ENCODE measurements at regions not wholly inside any gene's neighbourhood (a gene's known extent, or its start where the extent isn't known, plus 50 kb on each side); places are given as distances from the start of the nearest gene placed in this dataset.

DNA sequence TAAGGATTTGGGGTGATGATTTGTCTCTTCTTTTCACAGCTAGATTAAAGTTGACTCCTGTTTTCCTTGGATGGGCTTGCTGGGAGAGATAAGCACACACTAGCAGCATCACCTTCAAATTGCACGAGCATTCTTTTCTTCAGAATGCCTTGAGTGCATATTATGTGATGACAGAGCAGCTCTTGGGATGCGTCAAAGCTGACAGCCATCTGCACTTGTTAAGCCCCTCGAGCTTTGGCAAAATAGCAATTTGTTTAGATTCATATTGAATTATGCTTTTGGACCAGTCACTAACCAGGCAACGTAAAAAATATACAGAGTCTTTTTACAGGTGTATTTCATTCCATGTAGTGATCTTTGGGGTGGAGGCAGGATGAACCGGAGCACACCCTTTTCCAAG, 407.0 kb downstream of the FUT8 start:
- no peak overlapping the region for H2AK5ac ChIP-seq (ENCODE audit: low read length)
- H4K8ac ChIP-seq (ENCODE audit: low read depth, low read length), result no peak overlapping the region
- H3K4me1 ChIP-seq (ENCODE audit: control insufficient read depth, low read depth, low read length), result no peaks in the 10 kb centered on the region
- H3K36me3 ChIP-seq (ENCODE audit: control insufficient read depth, insufficient read depth, low read length), result no peaks in the 10 kb centered on the region
- no peak overlapping the region for H2BK5ac ChIP-seq (ENCODE audit: low read length)
- H2BK120ac ChIP-seq (ENCODE audit: low read depth, low read length), result no peak overlapping the region
- no peak overlapping the region for H3K4me2 ChIP-seq (ENCODE audit: low read length)
- WGBS (ENCODE audit: extremely low coverage, insufficient coverage, low lambda C conversion rate), result no CpG with 5 or more reads among the region's 5 CpGs
- no peaks in the 10 kb centered on the region for H3K79me2 ChIP-seq (ENCODE audit: control insufficient read depth, insufficient read depth, low read length)
- no peak overlapping the region for H3K23ac ChIP-seq (ENCODE audit: low read length)
- no peak overlapping the region for H3K18ac ChIP-seq (ENCODE audit: low read length)
- H3K27me3 ChIP-seq (ENCODE audit: insufficient read depth, low read length, poor library complexity), result no peaks in the 10 kb centered on the region
- no peak overlapping the region for H3K27ac ChIP-seq (ENCODE audit: low read depth, low read length)
- no peak overlapping the region for H4K5ac ChIP-seq (ENCODE audit: low read length)
- DNase-seq, result no peak
- H3K9ac ChIP-seq (ENCODE audit: low read length), result no peak overlapping the region
- no peak overlapping the region for H2BK15ac ChIP-seq (replicated peaks; ENCODE audit: low read depth)
- H3K4ac ChIP-seq (ENCODE audit: low read depth, low read length), result no peak overlapping the region
- no peaks in the 10 kb centered on the region for H3K79me1 ChIP-seq (ENCODE audit: low read length)
- H3K4me3 ChIP-seq (ENCODE audit: low read length), result no peak overlapping the region
- H3K56ac ChIP-seq (ENCODE audit: low read length), result no peak overlapping the region

DNA sequence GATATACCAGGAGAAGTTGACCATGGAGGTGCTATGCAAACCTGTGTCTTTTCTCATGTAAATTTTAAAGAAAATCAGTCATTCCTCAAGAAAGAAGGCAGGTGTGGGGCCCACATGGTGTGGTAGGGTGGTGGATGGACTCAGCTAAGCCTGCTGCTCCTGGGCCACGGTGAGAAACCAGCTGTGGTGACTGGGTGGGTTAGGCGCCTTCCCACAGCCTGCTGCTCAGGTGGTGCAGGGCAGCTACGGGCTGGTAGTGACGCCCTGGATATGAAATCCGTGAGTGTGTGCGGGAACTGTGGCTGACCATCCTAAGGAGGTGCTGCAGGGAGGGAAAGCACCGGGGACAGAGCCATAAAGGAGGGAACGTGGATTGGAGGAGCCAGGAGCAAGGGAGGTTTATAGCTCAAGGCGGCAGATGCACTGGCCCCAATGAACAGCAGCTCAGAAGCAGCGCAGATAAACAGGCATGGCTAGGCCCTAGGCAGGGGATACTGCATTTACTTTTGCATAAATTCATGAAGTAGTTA, 408.8 kb downstream of the FUT8 start:
- Histone ChIP-seq H2AK5ac (ENCODE audit: low read length) (peak overlapping the region; percentile 31), H4K5ac (ENCODE audit: low read length) (no peak overlapping the region), H2BK120ac (ENCODE audit: low read depth, low read length) (no peak overlapping the region)

DNA sequence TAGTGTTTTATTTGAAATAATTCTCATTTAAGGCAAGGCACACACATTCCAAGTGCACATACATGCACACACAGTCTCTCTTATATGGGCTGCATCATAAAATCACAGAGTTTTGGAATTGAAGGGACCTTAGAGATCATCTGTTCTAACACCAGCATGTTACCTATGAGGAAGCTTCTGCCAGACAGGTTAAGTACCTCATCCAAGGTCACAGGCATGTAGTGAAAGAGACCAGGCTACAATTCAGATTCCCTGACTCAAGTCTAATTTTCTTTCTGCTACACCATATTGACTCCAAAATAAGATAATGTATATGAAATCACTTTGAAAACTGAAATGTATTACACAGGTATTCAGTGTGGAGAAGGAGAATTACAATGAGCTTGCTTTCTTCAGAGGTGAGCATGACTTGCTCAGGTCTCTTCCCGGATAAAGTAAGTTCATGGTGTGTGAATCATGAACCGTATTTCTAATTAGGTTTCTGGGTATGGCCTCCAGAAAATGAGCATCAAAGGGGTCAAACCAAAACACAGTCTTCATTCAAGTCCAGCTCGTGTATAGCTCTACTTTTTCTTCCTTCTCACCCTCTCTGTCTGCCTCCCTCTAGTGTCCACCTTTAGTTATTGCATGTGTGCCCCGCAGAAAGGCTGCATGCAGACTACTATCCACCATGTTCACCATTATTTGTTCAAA, 411.9 kb downstream of the FUT8 start:
- no peak overlapping the region for H4K8ac ChIP-seq (ENCODE audit: low read depth, low read length)

More for the DNA sequence above, 408.8 kb downstream of the FUT8 start:
- no peaks in the 10 kb centered on the region for H3K27me3 ChIP-seq (ENCODE audit: insufficient read depth, low read length, poor library complexity)
- H3K36me3 ChIP-seq (ENCODE audit: control insufficient read depth, insufficient read depth, low read length), result no peaks in the 10 kb centered on the region
- no peak overlapping the region for H3K27ac ChIP-seq (ENCODE audit: low read depth, low read length)
- H3K79me2 ChIP-seq (ENCODE audit: control insufficient read depth, insufficient read depth, low read length), result no peaks in the 10 kb centered on the region
- H2BK5ac ChIP-seq (ENCODE audit: low read length), result no peak overlapping the region
- H3K4me3 ChIP-seq (ENCODE audit: low read length), result no peak overlapping the region
- H3K79me1 ChIP-seq (ENCODE audit: low read length), result no peaks in the 10 kb centered on the region
- no peak for DNase-seq
- H3K4ac ChIP-seq (ENCODE audit: low read depth, low read length), result no peak overlapping the region
- no CpG with 5 or more reads among the region's 10 CpGs for WGBS (ENCODE audit: extremely low coverage, insufficient coverage, low lambda C conversion rate)
- H3K23ac ChIP-seq (ENCODE audit: low read length), result no peak overlapping the region
- H4K8ac ChIP-seq (ENCODE audit: low read depth, low read length), result no peak overlapping the region
- no peaks in the 10 kb centered on the region for H3K4me1 ChIP-seq (ENCODE audit: control insufficient read depth, low read depth, low read length)
- H3K9ac ChIP-seq (ENCODE audit: low read length), result no peak overlapping the region
- H3K18ac ChIP-seq (ENCODE audit: low read length), result no peak overlapping the region
- H3K56ac ChIP-seq (ENCODE audit: low read length), result peak overlapping the region; percentile 49
- no peak overlapping the region for H3K4me2 ChIP-seq (ENCODE audit: low read length)
- no peak overlapping the region for H2BK15ac ChIP-seq (replicated peaks; ENCODE audit: low read depth)

DNA sequence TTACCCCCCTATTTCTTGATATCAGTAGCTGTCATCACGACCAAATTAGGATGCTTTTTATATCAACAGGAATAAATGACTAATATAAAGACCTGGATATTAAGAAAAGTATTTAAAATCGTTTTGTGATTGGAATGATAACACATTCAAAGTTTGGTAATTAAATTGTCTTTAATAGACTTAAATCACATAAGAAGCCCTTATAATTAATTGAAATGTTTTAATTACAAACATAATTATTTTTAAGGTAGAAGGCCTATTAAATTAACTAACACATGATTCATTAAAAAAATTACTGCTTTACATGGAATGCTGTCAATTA, 412.4 kb downstream of the FUT8 start:
- H3K4me1 ChIP-seq (ENCODE audit: control insufficient read depth, low read depth, low read length), result no peaks in the 10 kb centered on the region
- no peak overlapping the region for H2AK5ac ChIP-seq (ENCODE audit: low read length)
- no peak overlapping the region for H3K27ac ChIP-seq (ENCODE audit: low read depth, low read length)
- H4K8ac ChIP-seq (ENCODE audit: low read depth, low read length), result no peak overlapping the region
- H3K23ac ChIP-seq (ENCODE audit: low read length), result no peak overlapping the region
- no peak overlapping the region for H3K9ac ChIP-seq (ENCODE audit: low read length)
- no peak overlapping the region for H3K18ac ChIP-seq (ENCODE audit: low read length)
- H3K4ac ChIP-seq (ENCODE audit: low read depth, low read length), result no peak overlapping the region
- no peak overlapping the region for H3K4me2 ChIP-seq (ENCODE audit: low read length)
- no peaks in the 10 kb centered on the region for H3K27me3 ChIP-seq (ENCODE audit: insufficient read depth, low read length, poor library complexity)
- H3K79me1 ChIP-seq (ENCODE audit: low read length), result no peaks in the 10 kb centered on the region
- no peak overlapping the region for H3K56ac ChIP-seq (ENCODE audit: low read length)
- no CpG with 5 or more reads among the region's 2 CpGs for WGBS (ENCODE audit: extremely low coverage, insufficient coverage, low lambda C conversion rate)
- H3K4me3 ChIP-seq (ENCODE audit: low read length), result no peak overlapping the region
- H4K5ac ChIP-seq (ENCODE audit: low read length), result no peak overlapping the region
- no peak overlapping the region for H2BK120ac ChIP-seq (ENCODE audit: low read depth, low read length)
- no peak overlapping the region for H2BK5ac ChIP-seq (ENCODE audit: low read length)
- no peak for DNase-seq
- no peaks in the 10 kb centered on the region for H3K36me3 ChIP-seq (ENCODE audit: control insufficient read depth, insufficient read depth, low read length)
- H2BK15ac ChIP-seq (replicated peaks; ENCODE audit: low read depth), result no peak overlapping the region
- H3K79me2 ChIP-seq (ENCODE audit: control insufficient read depth, insufficient read depth, low read length), result no peaks in the 10 kb centered on the region

More for the DNA sequence above, 411.9 kb downstream of the FUT8 start:
- Histone ChIP-seq H3K4me1 (ENCODE audit: control insufficient read depth, low read depth, low read length) (no peaks in the 10 kb centered on the region), H3K79me2 (ENCODE audit: control insufficient read depth, insufficient read depth, low read length) (no peaks in the 10 kb centered on the region), H3K27me3 (ENCODE audit: insufficient read depth, low read length, poor library complexity) (no peaks in the 10 kb centered on the region), H2AK5ac (ENCODE audit: low read length) (no peak overlapping the region), H3K9ac (ENCODE audit: low read length) (no peak overlapping the region), H2BK5ac (ENCODE audit: low read length) (no peak overlapping the region), H3K36me3 (ENCODE audit: control insufficient read depth, insufficient read depth, low read length) (no peaks in the 10 kb centered on the region), H3K4ac (ENCODE audit: low read depth, low read length) (no peak overlapping the region), H2BK15ac (replicated peaks; ENCODE audit: low read depth) (no peak overlapping the region), H3K4me3 (ENCODE audit: low read length) (no peak overlapping the region), H3K18ac (ENCODE audit: low read length) (no peak overlapping the region), H3K56ac (ENCODE audit: low read length) (no peak overlapping the region), H3K27ac (ENCODE audit: low read depth, low read length) (no peak overlapping the region), H4K5ac (ENCODE audit: low read length) (no peak overlapping the region), H3K23ac (ENCODE audit: low read length) (no peak overlapping the region), H3K79me1 (ENCODE audit: low read length) (no peaks in the 10 kb centered on the region), H2BK120ac (ENCODE audit: low read depth, low read length) (no peak overlapping the region), H3K4me2 (ENCODE audit: low read length) (no peak overlapping the region)
- DNase-seq, result peak; percentile 75
- no CpG with 5 or more reads among the region's 4 CpGs for WGBS (ENCODE audit: extremely low coverage, insufficient coverage, low lambda C conversion rate)

DNA sequence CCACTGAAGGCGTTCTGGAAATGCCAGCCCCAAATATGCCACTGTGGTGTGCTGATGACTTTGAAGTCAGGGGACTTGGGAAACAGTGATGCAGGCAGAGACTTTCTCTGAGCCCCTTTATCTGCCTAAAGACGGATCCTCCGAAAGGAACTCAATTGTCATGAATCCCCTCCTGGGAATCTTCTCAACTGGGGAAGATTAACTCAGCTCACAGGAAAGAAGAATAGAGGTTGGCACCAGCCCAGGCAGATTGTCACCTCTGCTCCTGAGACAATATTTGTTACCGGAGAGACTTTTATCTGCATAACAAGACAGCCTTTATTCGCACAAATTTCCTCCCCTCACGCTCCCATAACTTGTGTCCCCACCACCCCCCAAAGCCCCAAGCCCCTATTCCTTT, 414.4 kb downstream of the FUT8 start:
- no peak overlapping the region for H2AK5ac ChIP-seq (ENCODE audit: low read length)
- H4K5ac ChIP-seq (ENCODE audit: low read length), result no peak overlapping the region
- no peaks in the 10 kb centered on the region for H3K79me2 ChIP-seq (ENCODE audit: control insufficient read depth, insufficient read depth, low read length)
- no peak overlapping the region for H3K23ac ChIP-seq (ENCODE audit: low read length)
- no peak overlapping the region for H2BK120ac ChIP-seq (ENCODE audit: low read depth, low read length)
- H3K9ac ChIP-seq (ENCODE audit: low read length), result no peak overlapping the region
- peak overlapping the region; percentile 1 for H3K18ac ChIP-seq (ENCODE audit: low read length)
- no peak overlapping the region for H3K4me3 ChIP-seq (ENCODE audit: low read length)
- H3K27me3 ChIP-seq (ENCODE audit: insufficient read depth, low read length, poor library complexity), result no peaks in the 10 kb centered on the region
- H3K4ac ChIP-seq (ENCODE audit: low read depth, low read length), result no peak overlapping the region
- H3K4me2 ChIP-seq (ENCODE audit: low read length), result no peak overlapping the region
- H3K27ac ChIP-seq (ENCODE audit: low read depth, low read length), result no peak overlapping the region
- no peaks in the 10 kb centered on the region for H3K36me3 ChIP-seq (ENCODE audit: control insufficient read depth, insufficient read depth, low read length)
- no peak overlapping the region for H2BK5ac ChIP-seq (ENCODE audit: low read length)
- no peaks in the 10 kb centered on the region for H3K79me1 ChIP-seq (ENCODE audit: low read length)
- H3K4me1 ChIP-seq (ENCODE audit: control insufficient read depth, low read depth, low read length), result no peaks in the 10 kb centered on the region
- no peak overlapping the region for H4K8ac ChIP-seq (ENCODE audit: low read depth, low read length)
- H2BK15ac ChIP-seq (replicated peaks; ENCODE audit: low read depth), result no peak overlapping the region
- H3K56ac ChIP-seq (ENCODE audit: low read length), result no peak overlapping the region
- WGBS (ENCODE audit: extremely low coverage, insufficient coverage, low lambda C conversion rate), result no CpG with 5 or more reads among the region's 6 CpGs
- DNase-seq, result peak; percentile 31

DNA sequence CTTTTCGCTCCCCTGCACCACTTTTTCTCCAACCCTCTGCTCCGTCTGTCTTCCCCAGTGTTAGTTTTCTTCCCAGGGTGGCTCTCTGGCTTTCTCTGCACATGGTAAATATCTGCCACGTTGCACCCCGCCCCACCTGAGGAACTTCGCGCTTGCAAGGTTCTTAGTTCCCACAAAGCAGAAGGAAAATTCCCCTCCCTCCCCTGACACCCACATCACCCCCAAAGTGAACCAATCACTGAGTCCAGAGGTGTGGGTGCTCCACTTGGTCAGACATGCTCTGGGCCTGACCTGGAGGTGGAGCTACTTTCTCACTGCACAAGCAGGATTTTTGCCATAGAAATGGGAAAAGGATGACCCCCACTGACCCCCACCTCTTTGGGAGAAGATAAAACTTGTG, 415.0 kb downstream of the FUT8 start:
- H3K79me1 ChIP-seq (ENCODE audit: low read length), result no peaks in the 10 kb centered on the region
- H3K9ac ChIP-seq (ENCODE audit: low read length), result no peak overlapping the region
- peak overlapping the region; percentile 1 for H3K18ac ChIP-seq (ENCODE audit: low read length)
- DNase-seq, result no peak
- no peak overlapping the region for H3K23ac ChIP-seq (ENCODE audit: low read length)
- H3K4me2 ChIP-seq (ENCODE audit: low read length), result no peak overlapping the region
- H2BK15ac ChIP-seq (replicated peaks; ENCODE audit: low read depth), result no peak overlapping the region
- H3K56ac ChIP-seq (ENCODE audit: low read length), result no peak overlapping the region
- no peak overlapping the region for H2BK120ac ChIP-seq (ENCODE audit: low read depth, low read length)
- H3K79me2 ChIP-seq (ENCODE audit: control insufficient read depth, insufficient read depth, low read length), result no peaks in the 10 kb centered on the region
- no peaks in the 10 kb centered on the region for H3K4me1 ChIP-seq (ENCODE audit: control insufficient read depth, low read depth, low read length)
- H3K4me3 ChIP-seq (ENCODE audit: low read length), result no peak overlapping the region
- H3K36me3 ChIP-seq (ENCODE audit: control insufficient read depth, insufficient read depth, low read length), result no peaks in the 10 kb centered on the region
- no peak overlapping the region for H2BK5ac ChIP-seq (ENCODE audit: low read length)
- H3K27me3 ChIP-seq (ENCODE audit: insufficient read depth, low read length, poor library complexity), result no peaks in the 10 kb centered on the region
- H3K4ac ChIP-seq (ENCODE audit: low read depth, low read length), result no peak overlapping the region
- H4K5ac ChIP-seq (ENCODE audit: low read length), result no peak overlapping the region
- WGBS (ENCODE audit: extremely low coverage, insufficient coverage, low lambda C conversion rate), result no CpG with 5 or more reads among the region's 6 CpGs
- H3K27ac ChIP-seq (ENCODE audit: low read depth, low read length), result no peak overlapping the region
- H4K8ac ChIP-seq (ENCODE audit: low read depth, low read length), result no peak overlapping the region
- no peak overlapping the region for H2AK5ac ChIP-seq (ENCODE audit: low read length)

All from mesendoderm (in vitro differentiated cells).